Breast epithelium (tissue), 4 donors: ENCODE measurements at regions not wholly inside any gene's neighbourhood (a gene's known extent, or its start where the extent isn't known, plus 50 kb on each side); places are given as distances from the start of the nearest gene placed in this dataset.

ENCODE experiments used
- DNase-seq, 2 donors: peaks; one replicate each; pipeline ENCODE4 v3.0.0-alpha.2; 2019; ENCODE audit warnings: low spot score in 2 of 2
- H3K27ac ChIP-seq, 2 donors: fragments of 200-600 bp; sonication (generic) in 1 of 2; one replicate each; pipeline ENCODE4 v1.5.1; 2016 to 2019; ENCODE audit warnings: mild to moderate bottlenecking in 1 of 2
- H3K27me3 ChIP-seq, 2 donors: fragments of 200-600 bp; sonication (generic) in 1 of 2; one replicate each; pipeline versions ENCODE4 v1.5.1 to v1.6.0; 2017 to 2019; ENCODE audit warnings: control low read depth in 1 of 2, mild to moderate bottlenecking in 1 of 2
- H3K36me3 ChIP-seq: fragments of 200-600 bp; one replicate; pipeline ENCODE4 v1.5.1; 2019
- H3K4me1 ChIP-seq, 2 donors: fragments of 200-600 bp; sonication (generic); one replicate each; pipeline ENCODE4 v1.5.1; 2016 to 2019; ENCODE audit warnings: control low read depth in 1 of 2
- H3K4me3 ChIP-seq, 3 donors: fragments of 200-600 bp; sonication (generic); 1 replicate in 2 of 3; 2 replicates in 1 of 3; pipeline ENCODE4 v1.5.1; 2016 to 2019; ENCODE audit warnings: mild to moderate bottlenecking in 3 of 3, moderate library complexity in 2 of 3
- H3K9me3 ChIP-seq, 2 donors: fragments of 200-600 bp; sonication (generic) in 1 of 2; one replicate each; pipeline ENCODE4 v1.5.1; 2016 to 2019; ENCODE audit warnings: control low read depth in 1 of 2
- CTCF ChIP-seq, 3 donors: fragments of 450-650 bp; IDR thresholded peaks; one replicate each; pipeline ENCODE4 v1.5.1; 2016 to 2017; ENCODE audit warnings: antibody characterized with exemption in 3 of 3, mild to moderate bottlenecking in 3 of 3, moderate library complexity in 3 of 3
- POLR2A ChIP-seq: fragments of 450-650 bp; IDR thresholded peaks from one replicate; pipeline ENCODE4 v1.6.1; 2016; ENCODE audit warnings: antibody characterized with exemption, mild to moderate bottlenecking, moderate library complexity
- POLR2AphosphoS5 ChIP-seq, 3 donors: sonication (generic); formaldehyde crosslinking; IDR thresholded peaks; one replicate each; pipeline ENCODE4 v1.6.1; 2017; ENCODE audit warnings: antibody characterized with exemption in 3 of 3
- intact Hi-C: fragments of 100-400 bp; cut with DNase I; formaldehyde crosslinking; loops from one replicate; pipeline ENCODE4 v1.15.1; 2023; ENCODE audit warnings: low total_unique reads

- TF ChIP-seq POLR2AphosphoS5 (IDR thresholded peaks at IDR 0.05) (no peak), POLR2A (no peak), CTCF (IDR thresholded peaks at IDR 0.05) (no peak)
- Histone ChIP-seq H3K4me1 (no peaks in the 10 kb centered on the region), H3K36me3 (no peaks in the 10 kb centered on the region), H3K4me3 (no peak overlapping the region), H3K27me3 (no peaks in the 10 kb centered on the region), H3K9me3 (peaks cover 0 to 1% of the 10 kb centered on the region in 2 donors), H3K27ac (no peak overlapping the region)
- intact Hi-C loops: no loop called here
- no peak for DNase-seq
Measured at GRCh38 chr12:118734266-118734665, 247.1 kb upstream of the SRRM4 start.

GRCh38 chr12:118737985-118738540 lies 243.3 kb upstream of the SRRM4 start:
- no peak for TF ChIP-seq CTCF (IDR thresholded peaks at IDR 0.05)
- TF ChIP-seq POLR2A: no peak
- Histone ChIP-seq H3K4me3 (no peak overlapping the region), H3K27ac (no peak overlapping the region), H3K36me3 (no peaks in the 10 kb centered on the region), H3K9me3 (no peaks in the 10 kb centered on the region), H3K27me3 (no peaks in the 10 kb centered on the region), H3K4me1 (no peaks in the 10 kb centered on the region)
- intact Hi-C loops: no loop called here
- DNase-seq: no peak

- H3K36me3 ChIP-seq: no peaks in the 10 kb centered on the region
- H3K9me3 ChIP-seq: no peaks in the 10 kb centered on the region
- H3K4me3 ChIP-seq: no peak overlapping the region
- H3K27ac ChIP-seq: no peak overlapping the region
- H3K4me1 ChIP-seq: no peaks in the 10 kb centered on the region
- no peaks in the 10 kb centered on the region for H3K27me3 ChIP-seq
- no peak for TF ChIP-seq CTCF (IDR thresholded peaks at IDR 0.05)
- no peak for TF ChIP-seq POLR2AphosphoS5 (IDR thresholded peaks at IDR 0.05)
- TF ChIP-seq POLR2A: no peak
- intact Hi-C loops: no loop called here
- DNase-seq: no peak
Measured at GRCh38 chr12:118741194-118741593, 240.1 kb upstream of the SRRM4 start.

GRCh38 chr12:118742431-118742830 lies 238.9 kb upstream of the SRRM4 start:
- Histone ChIP-seq H3K36me3 (no peaks in the 10 kb centered on the region), H3K27me3 (no peaks in the 10 kb centered on the region), H3K4me3 (no peak overlapping the region), H3K9me3 (no peaks in the 10 kb centered on the region), H3K4me1 (no peaks in the 10 kb centered on the region), H3K27ac (no peak overlapping the region)
- DNase-seq: no peak
- TF ChIP-seq CTCF (IDR thresholded peaks at IDR 0.05): no peak
- TF ChIP-seq POLR2A: no peak
- no peak for TF ChIP-seq POLR2AphosphoS5 (IDR thresholded peaks at IDR 0.05)
- intact Hi-C loops: no loop called here

GRCh38 chr12:118743896-118744700 lies 237.2 kb upstream of the SRRM4 start:
- H3K4me3 ChIP-seq: no peak overlapping the region
- no peak for DNase-seq
- H3K4me1 ChIP-seq: no peaks in the 10 kb centered on the region
- H3K27me3 ChIP-seq: no peaks in the 10 kb centered on the region
- no peaks in the 10 kb centered on the region for H3K36me3 ChIP-seq
- H3K9me3 ChIP-seq: no peaks in the 10 kb centered on the region
- no peak overlapping the region for H3K27ac ChIP-seq
- no peak for TF ChIP-seq CTCF (IDR thresholded peaks at IDR 0.05)
- no peak for TF ChIP-seq POLR2AphosphoS5 (IDR thresholded peaks at IDR 0.05)
- no peak for TF ChIP-seq POLR2A
- intact Hi-C loops: no loop called here
